A673 (cell line): ENCODE measurements at regions not wholly inside any gene's neighbourhood (a gene's known extent, or its start where the extent isn't known, plus 50 kb on each side); places are given as distances from the start of the nearest gene placed in this dataset.

Experiments used
- BruUV-seq: library from RNA; stranded (reverse); fragments of 400-500 nt; replicated peaks from 2 replicates; lab custom pipeline; 2021; lab: Mats Ljungman, UMichigan
- CTCF ChIA-PET: fragments of 300-600 bp; sonication (Branson Sonifier 250); formaldehyde crosslinking; loops from one replicate; lab custom pipeline; 2022; ENCODE audit warnings: antibody characterized with exemption; lab: Charles Lee
- POLR2A ChIA-PET: fragments of 300-600 bp; sonication (Branson Sonifier 250); formaldehyde crosslinking; loops from one replicate; lab custom pipeline; 2022; ENCODE audit warnings: antibody characterized with exemption; ENCODE audit not compliant: low non-redundant PET; lab: Charles Lee
- DNase-seq: peaks from one replicate; pipeline ENCODE4 v3.0.0-alpha.2; 2015; ENCODE audit warnings: low spot score
- H3K27ac ChIP-seq: fragments of 200-600 bp; sonication (generic); 2 replicates; pipeline ENCODE4 v1.5.1; 2016; ENCODE audit warnings: mixed run types, low read depth, mild to moderate bottlenecking, mixed read lengths, antibody characterized with exemption, low read length; ENCODE audit not compliant: poor library complexity, severe bottlenecking
- H3K27me3 ChIP-seq: fragments of 200-600 bp; sonication (generic); replicated peaks from 2 replicates; pipeline ENCODE4 v1.6.1; 2017; ENCODE audit warnings: mixed run types, low read depth, mild to moderate bottlenecking, mixed read lengths, antibody characterized with exemption, low read length; ENCODE audit not compliant: insufficient read depth, poor library complexity
- H3K36me3 ChIP-seq: fragments of 200-600 bp; sonication (generic); 2 replicates; pipeline ENCODE4 v1.6.1; 2016; ENCODE audit warnings: mixed run types, mild to moderate bottlenecking, mixed read lengths, antibody characterized with exemption, low read length; ENCODE audit not compliant: insufficient read depth, poor library complexity, severe bottlenecking
- H3K4me1 ChIP-seq: fragments of 200-600 bp; sonication (generic); 2 replicates; pipeline ENCODE4 v1.6.1; 2017; ENCODE audit warnings: mixed run types, mild to moderate bottlenecking, mixed read lengths, antibody characterized with exemption, low read length; ENCODE audit not compliant: insufficient read depth, poor library complexity, severe bottlenecking
- H3K4me3 ChIP-seq: fragments of 200-600 bp; sonication (generic); 2 replicates; pipeline ENCODE4 v1.5.1; 2016; ENCODE audit warnings: low read depth, mixed run types, mild to moderate bottlenecking, mixed read lengths, low read length; ENCODE audit not compliant: poor library complexity, severe bottlenecking
- H3K9me3 ChIP-seq: fragments of 200-600 bp; sonication (generic); 2 replicates; pipeline ENCODE4 v1.6.1; 2016; ENCODE audit warnings: mixed run types, low read depth, mild to moderate bottlenecking, mixed read lengths, antibody characterized with exemption, low read length; ENCODE audit not compliant: poor library complexity, severe bottlenecking
- EZH2 ChIP-seq: fragments of 200-600 bp; sonication (generic); IDR thresholded peaks from 2 replicates; pipeline ENCODE4 v1.6.1; 2017; ENCODE audit warnings: borderline replicate concordance, low read depth, mild to moderate bottlenecking, mixed read lengths, antibody characterized with exemption, low read length; ENCODE audit not compliant: poor library complexity, severe bottlenecking
- intact Hi-C: fragments of 100-400 bp; cut with micrococcal nuclease; formaldehyde crosslinking; loops from one replicate; pipeline ENCODE4 v1.10.0; 2022; ENCODE audit not compliant: unreplicated experiment
- TF ChIP-seq, protein P1 (sequence below): fragments of 300-800, 200-600 bp; sonication (generic); conservative IDR thresholded peaks from 2 replicates; pipeline ENCODE4 v1.5.1; 2017; ENCODE audit warnings: low read depth, mild to moderate bottlenecking, antibody characterized with exemption, low read length, moderate library complexity, mixed read lengths

DNA sequence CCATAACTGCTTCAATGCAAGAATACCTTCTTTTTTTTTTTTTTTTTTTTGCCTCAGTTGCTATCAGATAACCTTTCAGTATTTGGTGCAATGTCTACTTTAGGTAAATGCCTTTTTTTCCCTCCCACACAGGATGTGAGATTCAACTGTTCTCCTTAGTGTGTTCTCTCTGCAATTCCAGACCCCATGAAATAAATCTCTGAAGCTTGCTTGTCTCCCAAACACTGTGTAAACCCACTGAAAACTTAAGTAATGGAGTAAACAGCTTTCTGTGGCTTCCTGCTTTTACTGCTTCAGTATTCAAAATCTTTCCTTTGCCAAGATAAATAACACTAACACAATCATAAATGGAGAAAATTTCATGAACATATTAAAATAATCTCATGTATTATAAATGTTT is 55.8 kb upstream of the CLEC14A start:
- BruUV-seq = no TSS peak
- POLR2A ChIA-PET = no interaction called here
- intact Hi-C loops = no loop called here

DNA sequence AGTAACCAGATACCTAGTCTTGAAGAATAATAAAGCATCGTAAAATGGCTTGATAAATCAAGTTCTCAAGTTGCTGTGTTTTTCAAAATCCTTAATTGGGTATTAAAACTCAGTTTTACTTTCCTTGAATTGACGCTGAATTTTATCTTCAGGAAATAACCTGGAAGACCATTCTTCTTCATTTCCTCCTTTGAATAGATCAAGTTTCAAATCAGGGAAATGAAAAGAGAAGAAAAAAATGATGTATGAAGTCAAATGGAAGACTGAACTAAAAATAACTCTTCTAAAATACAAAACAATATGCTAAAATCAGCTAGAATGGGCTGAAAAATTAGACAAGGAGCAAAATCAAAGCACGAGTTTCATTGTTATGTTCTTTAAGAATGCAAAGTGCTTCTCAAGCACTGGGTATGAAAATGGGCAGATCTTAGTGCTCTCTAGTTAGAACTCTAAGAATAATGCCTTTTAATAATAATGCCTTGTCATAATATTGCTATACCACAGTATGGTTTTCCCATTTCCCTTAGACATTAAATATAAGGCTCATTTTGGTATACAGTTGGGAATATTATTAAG is 54.6 kb upstream of the CLEC14A start:
- CTCF ChIA-PET = no interaction called here

More for the DNA sequence above, 55.8 kb upstream of the CLEC14A start:
- TF ChIP-seq EZH2 = no peak
- TF ChIP-seq, protein P1, sequence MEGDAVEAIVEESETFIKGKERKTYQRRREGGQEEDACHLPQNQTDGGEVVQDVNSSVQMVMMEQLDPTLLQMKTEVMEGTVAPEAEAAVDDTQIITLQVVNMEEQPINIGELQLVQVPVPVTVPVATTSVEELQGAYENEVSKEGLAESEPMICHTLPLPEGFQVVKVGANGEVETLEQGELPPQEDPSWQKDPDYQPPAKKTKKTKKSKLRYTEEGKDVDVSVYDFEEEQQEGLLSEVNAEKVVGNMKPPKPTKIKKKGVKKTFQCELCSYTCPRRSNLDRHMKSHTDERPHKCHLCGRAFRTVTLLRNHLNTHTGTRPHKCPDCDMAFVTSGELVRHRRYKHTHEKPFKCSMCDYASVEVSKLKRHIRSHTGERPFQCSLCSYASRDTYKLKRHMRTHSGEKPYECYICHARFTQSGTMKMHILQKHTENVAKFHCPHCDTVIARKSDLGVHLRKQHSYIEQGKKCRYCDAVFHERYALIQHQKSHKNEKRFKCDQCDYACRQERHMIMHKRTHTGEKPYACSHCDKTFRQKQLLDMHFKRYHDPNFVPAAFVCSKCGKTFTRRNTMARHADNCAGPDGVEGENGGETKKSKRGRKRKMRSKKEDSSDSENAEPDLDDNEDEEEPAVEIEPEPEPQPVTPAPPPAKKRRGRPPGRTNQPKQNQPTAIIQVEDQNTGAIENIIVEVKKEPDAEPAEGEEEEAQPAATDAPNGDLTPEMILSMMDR = no peak
- Histone ChIP-seq H3K36me3 (no peaks in the 10 kb centered on the region), H3K4me1 (peaks cover 29% of the 10 kb centered on the region), H3K27ac (no peak overlapping the region), H3K27me3 (no peaks in the 10 kb centered on the region), H3K4me3 (no peak overlapping the region), H3K9me3 (no peaks in the 10 kb centered on the region)
- DNase-seq = no peak
- CTCF ChIA-PET = no interaction called here

DNA sequence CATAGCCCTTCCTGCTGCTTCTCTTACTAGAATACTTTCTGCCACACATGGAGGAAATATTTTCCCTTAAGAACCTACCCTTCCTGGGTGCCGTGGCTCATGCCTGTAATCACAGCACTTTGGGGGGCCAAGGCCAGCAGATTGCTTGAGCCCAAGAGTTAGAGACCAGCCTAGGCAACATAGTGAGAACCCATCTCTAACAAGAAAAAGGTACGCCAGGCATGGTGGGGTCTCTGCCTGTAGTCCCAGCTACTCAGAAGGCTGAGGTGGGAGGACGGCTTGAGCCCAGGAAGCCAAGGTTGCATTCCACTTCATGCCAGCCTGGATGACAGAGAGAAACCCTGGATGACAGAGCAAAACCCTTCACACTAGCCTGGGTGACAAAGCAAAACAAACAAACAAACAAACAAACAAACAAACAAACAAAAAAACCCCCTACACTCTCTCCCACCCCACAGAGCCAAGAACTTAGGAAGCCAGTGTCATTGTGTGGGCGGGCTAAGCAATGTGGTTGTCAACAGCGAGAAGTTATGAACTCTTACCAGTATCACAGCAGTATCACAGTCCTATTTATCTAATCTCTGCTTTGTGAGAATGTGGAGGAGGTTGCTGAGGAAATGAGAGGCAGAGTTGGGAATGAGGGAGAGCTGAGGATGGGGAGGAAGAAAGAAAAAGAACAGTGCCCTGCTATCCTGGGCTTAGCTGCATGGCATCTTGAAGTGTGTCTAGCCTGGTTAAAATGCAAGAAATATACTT is 53.8 kb upstream of the CLEC14A start:
- no peaks in the 10 kb centered on the region for H3K27me3 ChIP-seq
- peak overlapping the region; percentile 43 for H3K27ac ChIP-seq
- POLR2A ChIA-PET = no interaction called here
- no TSS peak for BruUV-seq
- H3K4me3 ChIP-seq = no peak overlapping the region
- H3K36me3 ChIP-seq = no peaks in the 10 kb centered on the region
- TF ChIP-seq EZH2 = no peak
- TF ChIP-seq, protein P1 = no peak
- DNase-seq = peak; percentile 37
- peaks cover 3% of the 10 kb centered on the region for H3K9me3 ChIP-seq
- H3K4me1 ChIP-seq = peaks cover 29% of the 10 kb centered on the region
- intact Hi-C loops = no loop called here
- CTCF ChIA-PET = no interaction called here

More for the DNA sequence above, 54.6 kb upstream of the CLEC14A start:
- peaks cover 29% of the 10 kb centered on the region for H3K4me1 ChIP-seq
- no peak overlapping the region for H3K4me3 ChIP-seq
- POLR2A ChIA-PET = no interaction called here
- peak overlapping the region; percentile 43 for H3K27ac ChIP-seq
- intact Hi-C loops = no loop called here
- TF ChIP-seq EZH2 = no peak
- TF ChIP-seq, protein P1 = no peak
- no peaks in the 10 kb centered on the region for H3K36me3 ChIP-seq
- peaks cover 3% of the 10 kb centered on the region for H3K9me3 ChIP-seq
- no peaks in the 10 kb centered on the region for H3K27me3 ChIP-seq
- BruUV-seq = no TSS peak
- peak; percentile 28 for DNase-seq
